PC-3 (cell line): ENCODE measurements at regions not wholly inside any gene's neighbourhood (a gene's known extent, or its start where the extent isn't known, plus 50 kb on each side); places are given as distances from the start of the nearest gene placed in this dataset.

Source experiments
- ATAC-seq: fragments of 200-7000 bp; cut with Tn5 transposase; 2 replicates; pipeline ENCODE4 v1.9.1; 2020; ENCODE audit warnings: mild to moderate bottlenecking, moderate library complexity
- BruUV-seq: library from RNA; stranded (reverse); fragments of 400-500 nt; replicated peaks from 2 replicates; lab custom pipeline; 2021; lab: Mats Ljungman, UMichigan
- CTCF ChIA-PET: fragments of 300-600 bp; sonication (Branson Sonifier 250); formaldehyde crosslinking; loops from one replicate; lab custom pipeline; 2022; ENCODE audit warnings: antibody characterized with exemption; lab: Charles Lee
- POLR2A ChIA-PET: fragments of 300-600 bp; sonication (Branson Sonifier 250); formaldehyde crosslinking; loops from one replicate; lab custom pipeline; 2022; ENCODE audit warnings: antibody characterized with exemption; ENCODE audit not compliant: unreplicated experiment; lab: Charles Lee
- DNase-seq: peaks from one replicate; pipeline ENCODE4 v3.0.0-alpha.2; 2015
- H2AFZ ChIP-seq: fragments of 300-600 bp; sonication (generic); 2 replicates; pipeline ENCODE4 v1.6.0; 2016; ENCODE audit warnings: antibody characterized with exemption, low read length
- H3F3A ChIP-seq: fragments of 300-600 bp; sonication (generic); one replicate; pipeline ENCODE4 v1.6.0; 2017; ENCODE audit warnings: antibody characterized with exemption, low read length, control low read depth, mild to moderate bottlenecking; ENCODE audit not compliant: unreplicated experiment
- H3K27ac ChIP-seq: fragments of 300-600 bp; sonication (generic); 2 replicates; pipeline ENCODE4 v1.5.1; 2016; ENCODE audit warnings: mild to moderate bottlenecking, low read length
- H3K27me3 ChIP-seq: fragments of 300-600 bp; sonication (generic); 2 replicates; pipeline ENCODE4 v1.6.1; 2016; ENCODE audit warnings: low read length, mixed read lengths
- H3K36me3 ChIP-seq: fragments of 300-600 bp; sonication (generic); 2 replicates; pipeline ENCODE4 v1.6.1; 2016; ENCODE audit warnings: low read depth, mixed run types, low read length, mixed read lengths
- H3K4me1 ChIP-seq: fragments of 300-600 bp; sonication (generic); 2 replicates; pipeline ENCODE4 v1.5.1; 2016; ENCODE audit warnings: low read length; ENCODE audit not compliant: insufficient read depth
- H3K4me2 ChIP-seq: fragments of 300-600 bp; sonication (generic); 2 replicates; pipeline ENCODE4 v1.6.0; 2016; ENCODE audit warnings: low read length
- H3K4me3 ChIP-seq: fragments of 300-600 bp; sonication (generic); 2 replicates; pipeline ENCODE4 v1.5.1; 2016; ENCODE audit warnings: mild to moderate bottlenecking, low read length, mixed read lengths
- H3K79me2 ChIP-seq: fragments of 300-600 bp; sonication (generic); 2 replicates; pipeline ENCODE4 v1.6.1; 2017; ENCODE audit warnings: low read length, mixed read lengths
- H3K9ac ChIP-seq: fragments of 300-600 bp; sonication (generic); 2 replicates; pipeline ENCODE4 v1.6.0; 2016; ENCODE audit warnings: mild to moderate bottlenecking, low read length
- H3K9me2 ChIP-seq: fragments of 300-600 bp; sonication (generic); replicated peaks from 2 replicates; pipeline ENCODE4 v1.6.1; 2016; ENCODE audit warnings: mixed run types, low read length, mixed read lengths
- H3K9me3 ChIP-seq: fragments of 300-600 bp; sonication (generic); 2 replicates; pipeline ENCODE4 v1.6.1; 2016; ENCODE audit warnings: low read length, mixed read lengths
- H4K20me1 ChIP-seq: fragments of 300-600 bp; sonication (generic); 2 replicates; pipeline ENCODE4 v1.6.1; 2016; ENCODE audit warnings: low read length, mixed read lengths
- CTCF ChIP-seq: fragments of 300-600 bp; sonication (generic); conservative IDR thresholded peaks from 2 replicates; pipeline ENCODE4 v1.5.1; 2017; ENCODE audit warnings: antibody characterized with exemption, low read depth, mild to moderate bottlenecking, low read length
- EZH2 ChIP-seq: fragments of 300-600 bp; sonication (generic); IDR thresholded peaks from one replicate; pipeline ENCODE4 v1.6.1; 2017; ENCODE audit warnings: antibody characterized with exemption, mild to moderate bottlenecking, low read length; ENCODE audit not compliant: unreplicated experiment
- EZH2phosphoT487 ChIP-seq: fragments of 300-600 bp; sonication (generic); IDR thresholded peaks from 2 replicates; pipeline ENCODE4 v1.6.1; 2018; ENCODE audit warnings: mild to moderate bottlenecking, antibody characterized with exemption, low read length, borderline replicate concordance
- intact Hi-C: fragments of 100-400 bp; cut with micrococcal nuclease; formaldehyde crosslinking; loops from 2 replicates; pipeline ENCODE4 v1.9.0; 2023

- no peaks in the 10 kb centered on the region for H3K79me2 ChIP-seq
- H2AFZ ChIP-seq, result no peak overlapping the region
- ChIA-PET POLR2A (no interaction called here), CTCF (no interaction called here)
- H3K4me3 ChIP-seq, result no peak overlapping the region
- no peak overlapping the region for H3K4me2 ChIP-seq
- intact Hi-C loops, result no loop called here
- ATAC-seq (peak; percentile 89), DNase-seq (peak; percentile 85)
- no peaks in the 10 kb centered on the region for H4K20me1 ChIP-seq
- no peaks in the 10 kb centered on the region for H3K36me3 ChIP-seq
- no peaks in the 10 kb centered on the region for H3K9me3 ChIP-seq
- no peaks in the 10 kb centered on the region for H3F3A ChIP-seq
- no TSS peak for BruUV-seq
- TF ChIP-seq EZH2, result no peak
- TF ChIP-seq EZH2phosphoT487, result no peak
- TF ChIP-seq CTCF, result no peak
- H3K4me1 ChIP-seq, result peaks cover 15% of the 10 kb centered on the region
- no peak overlapping the region for H3K9ac ChIP-seq
- no peaks in the 10 kb centered on the region for H3K27me3 ChIP-seq
- H3K9me2 ChIP-seq, result 0 out of 2 replicates have a peak, but pooled peaks cover 3% of the 10 kb centered on the region
- H3K27ac ChIP-seq, result peak overlapping the region; percentile 38
Observed at GRCh38 chr11:101797335-101797734, 117.5 kb upstream of the CEP126 start.

GRCh38 chr11:101792814-101793213 lies 122.0 kb upstream of the CEP126 start:
- H2AFZ ChIP-seq, result no peak overlapping the region
- no peak overlapping the region for H3K27ac ChIP-seq
- no peaks in the 10 kb centered on the region for H3K27me3 ChIP-seq
- H3K4me1 ChIP-seq, result peaks cover 9% of the 10 kb centered on the region
- H3K4me3 ChIP-seq, result no peak overlapping the region
- H3K9me2 ChIP-seq, result 0 out of 2 replicates have a peak, but pooled peaks cover 3% of the 10 kb centered on the region
- DNase-seq (no peak), ATAC-seq (no peak)
- POLR2A ChIA-PET, result no interaction called here
- CTCF ChIA-PET, result no interaction called here
- TF ChIP-seq EZH2 (no peak), EZH2phosphoT487 (no peak), CTCF (no peak)
- intact Hi-C loops, result no loop called here
- no peak overlapping the region for H3K9ac ChIP-seq
- no peaks in the 10 kb centered on the region for H3K79me2 ChIP-seq
- no peaks in the 10 kb centered on the region for H4K20me1 ChIP-seq
- no peaks in the 10 kb centered on the region for H3K36me3 ChIP-seq
- H3K4me2 ChIP-seq, result no peak overlapping the region
- no TSS peak for BruUV-seq
- H3K9me3 ChIP-seq, result no peaks in the 10 kb centered on the region
- no peaks in the 10 kb centered on the region for H3F3A ChIP-seq

GRCh38 chr11:101786916-101787315 lies 127.9 kb upstream of the CEP126 start:
- Histone ChIP-seq H3K4me1 (0 out of 2 replicates have a peak, but pooled peaks cover 7% of the 10 kb centered on the region), H4K20me1 (no peaks in the 10 kb centered on the region), H3K79me2 (no peaks in the 10 kb centered on the region), H3K36me3 (no peaks in the 10 kb centered on the region), H3K4me2 (no peak overlapping the region), H3K4me3 (no peak overlapping the region), H3K27me3 (no peaks in the 10 kb centered on the region), H3K9ac (no peak overlapping the region), H3K9me3 (no peaks in the 10 kb centered on the region), H3F3A (no peaks in the 10 kb centered on the region), H2AFZ (no peak overlapping the region), H3K27ac (no peak overlapping the region), H3K9me2 (no peaks in the 10 kb centered on the region)
- CTCF ChIA-PET, result no interaction called here
- ATAC-seq, result peak; percentile 22; the same call in 1 of the 2 replicates
- peak; percentile 22 for DNase-seq
- intact Hi-C loops, result no loop called here
- POLR2A ChIA-PET, result no interaction called here
- TF ChIP-seq CTCF (no peak), EZH2 (no peak), EZH2phosphoT487 (no peak)
- no TSS peak for BruUV-seq
